AG04449 (cell line): ENCODE measurements at regions not wholly inside any gene's neighbourhood (a gene's known extent, or its start where the extent isn't known, plus 50 kb on each side); places are given as distances from the start of the nearest gene placed in this dataset.

Experiments
- CTCF ChIA-PET: fragments of 350-600 bp; formaldehyde crosslinking; extraction: SDS; loops from one replicate; lab custom pipeline; 2021; ENCODE audit warnings: antibody characterized with exemption; lab: Yijun Ruan, JAX
- POLR2A ChIA-PET: fragments of 400-600, 350-600 bp; formaldehyde crosslinking; extraction: SDS; loops from one replicate; lab custom pipeline; 2020; ENCODE audit warnings: antibody characterized with exemption, inconsistent platforms; lab: Yijun Ruan, JAX
- DNase-seq: peaks from one replicate; pipeline ENCODE4 v3.0.0-alpha.2; 2010; ENCODE audit warnings: low read depth, low spot score
- H3K4me3 ChIP-seq: 2 replicates; pipeline ENCODE4 v1.5.1; 2011; ENCODE audit warnings: low read depth, mild to moderate bottlenecking, control low read depth, low read length
- CTCF ChIP-seq: IDR thresholded peaks from one replicate; pipeline ENCODE4 v1.5.1; 2011; ENCODE audit warnings: mild to moderate bottlenecking, moderate library complexity, low read length, control low read depth, inconsistent platforms; ENCODE audit not compliant: insufficient read depth; ENCODE audit errors: missing control alignments

GRCh38 chr5:9903801-9904200, 273.6 kb upstream of the TAS2R1 start:
- ChIA-PET CTCF (no interaction called here), POLR2A (no interaction called here)
- DNase-seq = no peak
- no peak overlapping the region for H3K4me3 ChIP-seq
- TF ChIP-seq CTCF = no peak

- CTCF ChIA-PET = interaction anchor here (0.9 to 3.7 kb wide), 13 partner anchors 9 to 335 kb away, joined by 3 to 29 read pairs (median 6); no protein-coding TSS in a partner anchor
- no peak overlapping the region for H3K4me3 ChIP-seq
- peak; percentile 71 for TF ChIP-seq CTCF
- no peak for DNase-seq
- POLR2A ChIA-PET = no interaction called here
Observed at GRCh38 chr5:9898319-9898718, 268.2 kb upstream of the TAS2R1 start.

GRCh38 chr5:9895302-9895645, 265.1 kb upstream of the TAS2R1 start:
- CTCF ChIA-PET = interaction anchor here (1.0 to 1.2 kb wide), 2 partner anchors 17 to 348 kb away, joined by 3 to 4 read pairs; no protein-coding TSS in a partner anchor
- POLR2A ChIA-PET = no interaction called here
- no peak for TF ChIP-seq CTCF
- no peak overlapping the region for H3K4me3 ChIP-seq
- no peak for DNase-seq

- TF ChIP-seq CTCF = no peak
- CTCF ChIA-PET = interaction anchor here (1.2 kb wide), 1 partner anchor 347 kb away, joined by 4 read pairs; no protein-coding TSS in a partner anchor
- no peak for DNase-seq
- H3K4me3 ChIP-seq = no peak overlapping the region
- POLR2A ChIA-PET = no interaction called here
Observed at GRCh38 chr5:9894571-9895301, 264.6 kb upstream of the TAS2R1 start.

- CTCF ChIA-PET = interaction anchor here (0.6 kb wide), 1 partner anchor 550 kb away, joined by 3 read pairs; no protein-coding TSS in a partner anchor
- no peak overlapping the region for H3K4me3 ChIP-seq
- no peak for TF ChIP-seq CTCF
- DNase-seq = no peak
- POLR2A ChIA-PET = no interaction called here
Observed at GRCh38 chr5:9892696-9893095, 262.5 kb upstream of the TAS2R1 start.

GRCh38 chr5:9889511-9889910, 259.4 kb upstream of the TAS2R1 start:
- ChIA-PET POLR2A (no interaction called here), CTCF (interaction anchor here (4.2 kb wide), 1 partner anchor 10 kb away, joined by 29 read pairs; no protein-coding TSS in a partner anchor)
- no peak for DNase-seq
- no peak overlapping the region for H3K4me3 ChIP-seq
- TF ChIP-seq CTCF = no peak
